Stimulated activated naive CD8-positive, alpha-beta T cell treated with anti-CD3 and anti-CD28 coated beads, Interleukin-15, Interleukin-2, amounts not matched to agents 100 U/mL and 50 U/mL, for 24 hours (primary cell): ENCODE measurements at regions not wholly inside any gene's neighbourhood (a gene's known extent, or its start where the extent isn't known, plus 50 kb on each side); places are given as distances from the start of the nearest gene placed in this dataset.

Experiments
- ATAC-seq: fragments of 150-1000 bp; cut with Tn5 transposase; one replicate; pipeline ENCODE4 v1.10.0; 2021
- DNase-seq: peaks from one replicate; pipeline ENCODE4 v3.0.0; 2021

- DNase-seq (no peak), ATAC-seq (no peak)
These were observed 62.0 kb upstream of the SIMC1 start for GRCh38 chr5:176176231-176176630.

DNA sequence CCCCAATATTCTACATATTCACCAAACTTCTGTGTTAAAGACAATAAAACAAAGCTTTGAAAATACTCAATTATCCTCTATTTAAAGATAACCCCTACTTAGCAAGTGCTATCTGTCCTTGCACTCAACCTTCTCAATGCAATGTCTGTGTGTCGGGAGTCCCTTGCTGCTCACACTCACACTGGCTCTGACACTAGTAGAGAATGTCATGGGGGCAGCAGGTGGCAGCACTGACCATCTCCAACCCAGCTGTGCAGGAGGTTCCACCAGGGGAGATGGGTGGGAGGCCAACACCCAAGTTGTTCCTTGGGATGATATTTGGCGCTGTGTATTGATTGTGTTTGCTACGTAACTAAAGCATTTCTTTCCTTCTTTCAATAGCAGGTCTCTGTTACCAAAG lies 59.4 kb upstream of the SIMC1 start:
- ATAC-seq = no peak
- DNase-seq = no peak

GRCh38 chr5:176180339-176180738 lies 57.9 kb upstream of the SIMC1 start:
- no peak for DNase-seq
- no peak for ATAC-seq

- ATAC-seq = no peak
- DNase-seq = no peak
These were observed 57.4 kb upstream of the SIMC1 start for GRCh38 chr5:176180781-176181180.

DNA sequence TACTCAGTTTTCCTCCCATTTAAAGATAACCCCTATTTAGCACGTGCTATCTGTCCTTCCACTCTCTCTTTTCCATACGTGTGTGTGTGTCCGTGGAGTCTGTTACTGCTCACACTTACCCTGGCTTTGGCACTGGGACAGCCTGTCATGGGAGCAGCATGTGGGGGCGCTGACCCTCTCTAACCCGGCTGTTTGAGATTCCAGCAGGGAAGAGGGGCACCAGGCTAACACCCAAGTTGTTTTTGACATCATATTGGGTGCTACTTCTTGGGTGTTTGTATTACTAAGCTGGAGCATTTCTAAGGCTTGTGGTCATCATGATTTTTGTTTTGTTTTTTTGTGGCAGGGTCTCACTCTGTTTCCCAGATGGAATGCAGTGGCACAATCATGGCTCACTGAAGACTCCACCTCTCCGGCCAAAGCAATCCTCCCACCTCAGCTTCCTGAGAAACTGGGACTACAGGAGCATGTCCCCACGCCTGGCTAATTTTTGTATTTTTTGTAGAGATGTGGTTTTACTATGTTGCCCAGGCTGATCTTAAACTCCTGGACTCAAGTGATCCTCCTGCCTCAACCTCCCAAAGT lies 56.9 kb upstream of the SIMC1 start:
- no peak for DNase-seq
- ATAC-seq = no peak

DNA sequence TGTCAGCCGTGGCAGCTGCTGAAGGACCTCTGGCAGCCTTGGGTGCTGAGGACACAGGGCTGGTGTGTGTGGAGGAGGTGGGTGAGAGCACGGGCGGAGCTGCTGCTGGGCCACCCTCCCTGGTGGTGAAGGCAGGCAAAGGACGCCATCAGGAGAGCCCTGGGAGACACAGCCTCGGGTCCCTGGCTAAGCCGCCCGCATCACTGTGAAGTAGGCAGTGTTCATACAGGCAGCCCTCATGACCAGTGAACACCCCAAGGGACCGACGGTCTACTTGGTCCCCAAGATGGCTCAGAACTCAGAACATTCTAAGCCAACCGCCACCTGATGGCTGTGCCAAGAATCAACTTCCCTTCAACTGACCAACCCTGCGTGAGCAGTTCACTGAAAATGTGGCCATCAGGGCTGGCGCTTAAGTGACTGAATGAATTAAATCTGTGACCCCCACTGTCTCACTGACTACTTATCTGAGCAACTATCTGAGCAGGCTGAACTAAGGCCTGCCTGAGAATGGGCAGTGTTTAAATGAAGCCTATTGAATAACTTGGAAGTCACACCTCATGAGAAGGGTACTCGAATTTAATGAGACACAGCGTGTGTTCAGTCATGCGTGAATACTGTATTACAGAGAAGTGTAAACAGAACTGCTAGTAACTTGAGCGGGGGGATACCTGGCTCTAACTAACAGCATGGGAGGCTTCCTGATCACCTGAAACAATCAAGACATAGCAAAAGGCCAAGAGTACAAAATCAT lies 54.7 kb upstream of the SIMC1 start:
- DNase-seq (no peak), ATAC-seq (no peak)

DNA sequence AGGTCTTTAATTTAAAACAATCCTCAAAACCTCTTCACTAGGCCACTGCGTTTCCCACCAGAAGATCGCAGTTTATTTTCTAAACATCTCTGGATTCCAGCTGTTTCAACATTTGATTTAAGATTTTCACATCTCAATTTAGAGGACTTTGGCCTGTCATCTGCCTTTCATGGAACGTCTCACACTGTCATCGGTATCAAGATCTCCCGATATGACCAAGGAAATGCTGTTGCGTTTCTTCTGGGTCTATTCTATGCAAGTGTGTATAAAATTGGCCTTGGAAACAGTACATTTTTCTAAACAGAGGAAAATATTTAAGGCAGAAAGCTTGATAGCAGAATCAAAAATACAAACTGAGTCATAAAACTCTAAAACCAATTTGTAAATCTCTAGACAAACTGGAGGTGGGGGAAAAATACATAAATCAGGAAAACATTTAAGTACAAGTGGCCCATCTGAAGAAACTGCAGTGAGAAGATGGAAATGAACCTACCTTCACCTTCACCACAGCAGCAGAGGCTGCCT lies 53.6 kb upstream of the SIMC1 start:
- no peak for DNase-seq
- no peak for ATAC-seq

- DNase-seq = no peak
- no peak for ATAC-seq
These were observed 53.0 kb upstream of the SIMC1 start for GRCh38 chr5:176185133-176185733.

DNA sequence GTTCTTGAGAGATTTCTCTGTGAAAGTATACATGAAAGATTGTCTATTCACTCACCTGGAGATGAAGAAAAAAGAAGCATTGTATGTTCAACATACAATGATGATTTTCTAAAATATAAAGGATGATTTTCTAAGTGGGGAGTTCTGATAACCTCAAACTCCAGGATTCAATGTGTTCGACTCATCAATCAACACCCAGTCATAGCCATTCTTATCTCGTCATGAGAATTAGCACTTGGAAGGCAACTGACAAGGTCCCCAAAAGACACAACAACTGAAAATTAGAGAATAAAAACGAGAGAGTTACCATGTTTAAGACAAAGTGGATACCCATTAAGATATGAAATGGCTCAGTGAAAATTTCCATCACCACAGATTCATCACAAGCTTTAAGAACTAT lies 52.1 kb upstream of the SIMC1 start:
- ATAC-seq (no peak), DNase-seq (no peak)

DNA sequence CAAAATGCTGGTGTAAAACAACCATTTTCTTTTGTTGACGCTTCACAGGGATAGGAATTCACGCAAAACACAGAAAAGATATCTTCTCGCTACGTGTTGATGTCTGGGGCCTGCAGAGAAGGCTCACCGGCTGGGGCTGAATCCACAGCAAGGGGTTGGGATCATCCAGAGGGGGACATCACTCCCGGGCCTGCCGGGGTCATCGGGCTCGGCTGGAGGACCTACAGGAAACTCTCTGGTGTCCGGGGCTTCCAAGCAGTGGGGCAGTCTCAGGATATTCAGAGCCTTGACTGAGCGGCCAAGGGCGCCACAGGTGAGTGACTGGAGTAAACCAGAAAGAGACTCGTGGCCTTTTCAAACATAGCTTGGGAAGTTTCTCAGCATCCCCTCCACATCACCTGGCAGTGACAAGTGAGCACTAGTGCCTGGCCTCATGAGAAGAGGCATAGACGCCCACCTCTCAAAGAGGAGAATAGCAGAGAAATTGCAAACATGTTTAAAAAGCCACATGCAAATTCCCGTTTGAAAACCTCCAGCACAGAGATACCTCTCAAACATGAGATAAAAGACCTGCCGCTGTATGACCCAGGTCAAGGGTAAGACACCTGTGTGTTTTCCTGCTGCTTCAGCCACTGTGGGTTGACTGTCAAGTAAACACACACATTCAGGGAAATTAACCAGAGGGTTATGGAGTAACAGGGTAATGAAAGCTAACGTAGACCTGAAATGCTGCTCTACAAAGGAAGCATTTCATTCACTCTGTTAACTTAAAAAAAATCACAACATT lies 50.8 kb upstream of the SIMC1 start:
- DNase-seq (no peak), ATAC-seq (no peak)

DNA sequence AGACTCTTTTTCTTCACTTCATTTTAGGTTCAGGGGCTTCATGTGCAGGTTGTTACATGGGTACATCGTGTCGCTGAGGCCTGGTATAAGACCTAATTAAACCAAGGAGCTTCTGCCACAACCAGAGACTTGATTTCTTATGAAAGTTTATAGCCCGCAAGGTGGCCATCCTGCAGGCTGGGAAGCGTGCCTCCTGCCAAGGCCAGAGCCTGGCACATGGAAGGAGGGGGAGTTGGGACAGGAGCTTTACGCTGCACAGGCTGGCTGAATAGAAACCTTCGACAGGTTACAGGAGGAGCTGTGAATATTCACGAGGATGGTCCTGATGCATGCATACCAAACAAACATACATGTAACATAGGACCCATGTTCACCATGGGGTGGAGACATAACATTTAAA lies 50.1 kb upstream of the SIMC1 start:
- ATAC-seq (no peak), DNase-seq (no peak)
